GM20000 (cell line): ENCODE measurements at regions not wholly inside any gene's neighbourhood (a gene's known extent, or its start where the extent isn't known, plus 50 kb on each side); places are given as distances from the start of the nearest gene placed in this dataset.
"Not testable (repeated sequence)": the region's sequence is repeated elsewhere in the genome, so short reads cannot be mapped to it uniquely, and the experiment has no call there.

Experiments used
- DNase-seq: peaks from one replicate; pipeline ENCODE4 v3.0.0; 2012; ENCODE audit warnings: low spot score
- CTCF ChIP-seq: IDR thresholded peaks from 2 replicates; pipeline ENCODE4 v1.5.1; 2012; ENCODE audit warnings: mild to moderate bottlenecking, control low read depth; ENCODE audit errors: extremely low read depth, missing control alignments

DNA sequence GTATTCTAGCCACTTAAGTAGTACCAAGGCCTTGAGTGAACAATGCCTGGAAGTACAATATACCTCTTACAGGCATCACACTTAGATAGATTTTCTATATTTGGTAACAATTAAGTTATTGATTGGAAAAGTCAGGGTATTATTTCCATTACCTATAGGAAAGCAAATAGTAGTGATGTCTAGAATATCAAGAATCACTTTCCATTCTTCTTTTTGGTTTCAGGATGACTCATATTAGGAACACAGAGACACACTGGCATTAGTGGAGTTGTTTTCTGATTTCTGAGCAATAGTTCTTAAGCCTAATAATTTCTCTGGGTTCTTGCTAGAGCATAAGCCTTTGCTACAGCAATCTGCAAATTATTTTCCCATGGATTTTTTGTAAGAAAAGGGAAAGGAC lies 1640.0 kb upstream of the SEL1L start:
- TF ChIP-seq CTCF: no peak
- DNase-seq: no peak

DNA sequence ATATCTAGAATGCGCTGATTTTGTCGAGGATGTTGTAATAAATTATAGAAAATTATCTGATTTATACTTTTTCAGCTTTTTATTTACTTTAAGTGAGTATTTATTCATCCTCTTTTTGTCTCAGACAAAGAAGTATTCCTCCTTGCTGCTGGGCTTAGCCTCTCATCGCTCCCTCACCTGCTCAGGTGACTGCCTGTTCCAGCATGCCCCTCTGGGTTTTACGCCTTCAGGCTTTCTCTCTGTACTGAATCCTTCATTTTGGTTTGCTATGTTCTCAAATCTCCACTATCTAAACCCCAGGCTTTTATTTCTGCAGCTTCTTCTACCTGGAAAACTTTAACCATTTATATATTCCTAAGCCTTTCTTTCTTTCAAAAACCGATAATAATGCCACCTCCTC lies 1650.9 kb upstream of the SEL1L start:
- no peak for DNase-seq

GRCh38 chr14:83188311-83188710 lies 1654.7 kb upstream of the SEL1L start:
- not testable (repeated sequence) for DNase-seq

More for the DNA sequence above, 1650.9 kb upstream of the SEL1L start:
- no peak for TF ChIP-seq CTCF

- DNase-seq: no peak
- no peak for TF ChIP-seq CTCF
Observed at GRCh38 chr14:83196236-83196635, 1662.6 kb upstream of the SEL1L start.

GRCh38 chr14:83197271-83197670 lies 1663.6 kb upstream of the SEL1L start:
- TF ChIP-seq CTCF: no peak
- DNase-seq: no peak

DNA sequence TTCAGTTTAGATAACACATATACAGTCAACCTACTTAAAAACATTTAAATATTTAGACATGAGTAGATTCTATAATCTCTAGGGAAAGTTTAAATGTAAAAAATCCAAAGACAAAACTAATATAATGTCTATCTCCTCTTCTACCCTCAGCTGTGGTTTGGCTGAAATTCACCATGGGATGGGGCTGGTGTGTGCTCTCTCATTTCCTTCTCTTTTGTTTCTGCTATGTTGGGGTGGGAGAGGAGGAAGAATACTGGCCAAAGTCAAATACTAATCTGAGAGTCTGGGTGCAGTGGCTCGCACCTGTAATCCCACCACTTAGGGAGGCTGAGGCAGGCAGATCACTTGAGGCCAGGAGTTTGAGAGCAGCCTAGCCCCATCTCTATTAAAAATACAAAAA lies 1673.9 kb upstream of the SEL1L start:
- TF ChIP-seq CTCF: no peak
- no peak for DNase-seq

DNA sequence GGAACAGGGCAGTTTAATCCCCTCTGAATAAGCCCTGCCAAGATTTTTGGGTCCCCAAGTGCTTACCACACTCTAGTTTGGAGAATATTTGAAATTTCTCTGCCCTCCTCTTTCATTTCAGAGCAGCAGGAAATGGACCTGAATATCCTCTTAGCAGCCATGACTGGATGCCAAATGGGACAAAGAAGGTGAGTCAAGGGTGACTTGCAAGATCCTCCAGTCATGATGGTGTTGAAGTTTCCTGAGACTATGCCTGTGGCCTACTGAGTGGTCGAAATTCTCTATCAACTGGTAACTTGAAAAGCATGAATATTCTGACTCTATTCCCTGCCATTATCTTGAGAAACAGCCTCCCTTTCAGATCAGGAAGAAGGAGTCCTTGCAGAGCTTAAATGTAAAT lies 1674.7 kb upstream of the SEL1L start:
- DNase-seq: no peak
- TF ChIP-seq CTCF: no peak

GRCh38 chr14:83217492-83217891 lies 1683.8 kb upstream of the SEL1L start:
- TF ChIP-seq CTCF: no peak
- no peak for DNase-seq
